ENCODE measurements at regions not wholly inside any gene's neighbourhood (a gene's known extent, or its start where the extent isn't known, plus 50 kb on each side); places are given as distances from the start of the nearest gene placed in this dataset.
"Not testable (repeated sequence)": the region's sequence is repeated elsewhere in the genome, so short reads cannot be mapped to it uniquely, and the experiment has no call there.

- DNase-seq, result no peak
Measured at GRCh38 chr2:8559805-8560204, 122.1 kb upstream of the ID2 start.

DNA sequence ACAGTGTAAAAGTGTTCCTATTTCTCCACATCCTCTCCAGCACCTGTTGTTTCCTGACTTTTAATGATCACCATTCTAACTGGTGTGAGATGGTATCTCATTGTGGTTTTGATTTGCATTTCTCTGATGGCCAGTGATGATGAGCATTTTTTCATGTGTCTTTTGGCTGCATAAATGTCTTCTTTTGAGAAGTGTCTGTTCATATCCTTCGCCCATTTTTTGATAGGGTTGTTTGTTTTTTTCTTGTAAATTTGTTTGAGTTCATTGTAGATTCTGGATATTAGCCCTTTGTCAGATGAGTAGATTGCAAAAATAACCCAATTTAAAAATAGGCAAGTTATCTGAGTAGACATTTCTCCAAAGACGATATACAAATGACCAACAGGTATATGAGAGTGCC, 120.2 kb upstream of the ID2 start:
- DNase-seq, result not testable (repeated sequence)

DNA sequence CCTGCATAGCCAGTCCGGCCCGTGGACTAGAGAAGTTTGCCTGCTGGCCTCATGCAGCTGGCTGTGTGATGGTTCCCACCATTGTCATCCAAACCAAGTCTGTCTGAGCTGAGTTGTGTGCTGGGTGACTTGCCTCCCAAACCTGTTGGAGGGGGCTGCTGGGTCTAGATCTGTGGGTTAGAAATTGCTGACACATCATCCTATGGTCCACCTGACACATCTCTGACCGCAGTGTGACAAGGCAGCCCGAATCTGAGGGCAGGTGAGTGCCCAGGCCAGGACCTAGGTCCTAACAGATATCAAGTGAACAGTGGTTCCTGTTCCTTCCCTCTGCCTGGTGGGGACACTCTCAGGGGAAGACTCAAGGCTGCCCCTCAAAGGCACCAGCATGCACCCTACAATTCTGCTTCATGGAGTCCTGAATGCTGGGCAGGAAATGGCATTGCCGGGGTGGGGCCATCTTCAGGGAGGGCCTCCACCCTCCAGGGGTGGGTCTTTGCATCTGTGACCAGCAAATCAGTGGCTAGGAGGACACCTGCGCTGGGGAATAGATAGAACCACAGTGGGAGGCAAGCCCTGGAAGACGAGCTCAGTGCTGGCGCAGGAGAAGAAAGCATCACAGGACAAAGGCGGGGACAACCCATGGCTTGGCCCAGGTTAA, 117.9 kb upstream of the ID2 start:
- no peak for DNase-seq

DNA sequence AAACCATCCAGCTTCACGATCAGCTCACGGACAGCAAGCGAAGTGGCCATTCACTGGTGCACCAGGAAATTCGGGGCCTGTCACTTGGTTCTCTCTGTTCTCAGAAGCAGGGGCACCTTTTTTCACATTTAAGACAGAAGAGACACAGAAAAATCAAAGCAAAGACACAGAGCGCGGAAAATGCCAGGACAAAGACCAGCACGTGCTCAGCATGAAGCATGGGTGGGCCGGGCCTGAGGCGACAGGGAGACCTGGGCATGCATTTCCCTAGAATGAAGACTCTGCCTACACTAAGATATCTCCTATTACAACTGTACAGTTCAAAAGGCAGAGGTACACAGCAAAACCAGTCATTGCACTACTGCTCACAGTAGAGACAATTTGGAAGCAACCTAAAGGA, 117.4 kb upstream of the ID2 start:
- DNase-seq, result no peak

- DNase-seq, result no peak
Measured at GRCh38 chr2:8565399-8566154, 116.3 kb upstream of the ID2 start.

- DNase-seq, result no peak
Measured at GRCh38 chr2:8566155-8566670, 115.6 kb upstream of the ID2 start.

DNA sequence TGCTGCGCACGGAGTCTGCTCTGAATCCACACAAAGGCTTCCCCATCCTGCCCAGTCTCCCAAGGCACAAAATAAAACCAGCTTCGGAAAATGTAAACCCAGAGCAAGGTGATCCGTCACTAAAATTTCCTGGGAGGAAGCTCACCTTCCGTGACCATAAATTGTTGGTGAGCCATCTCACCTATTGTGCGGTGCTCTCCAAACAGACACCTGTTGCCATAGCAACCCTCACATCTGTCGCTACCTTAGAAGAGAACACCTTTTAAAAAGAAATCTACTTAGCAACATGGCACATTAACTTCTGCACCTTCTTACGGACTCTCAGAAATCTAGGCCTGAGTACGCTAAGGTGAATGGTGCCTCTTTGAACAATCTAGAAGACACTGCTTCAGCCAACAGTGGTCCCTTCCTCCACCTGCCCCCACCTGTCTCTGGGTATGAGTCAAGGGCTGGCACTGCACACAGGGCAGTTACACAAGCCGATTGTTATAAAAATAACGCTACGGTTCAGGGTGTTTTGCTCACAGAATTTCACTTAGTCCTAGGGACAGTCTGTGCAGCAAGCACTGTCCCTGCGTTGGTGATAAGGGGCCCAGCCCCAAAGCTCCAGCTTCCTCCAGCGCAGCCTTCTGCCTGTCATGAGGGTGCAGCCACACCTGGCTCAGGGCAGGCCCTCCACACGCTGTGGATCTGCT, 114.9 kb upstream of the ID2 start:
- no peak for DNase-seq

- DNase-seq, result no peak
Measured at GRCh38 chr2:8567469-8568260, 114.2 kb upstream of the ID2 start.

- DNase-seq, result no peak
Measured at GRCh38 chr2:8568543-8569302, 113.1 kb upstream of the ID2 start.

GRCh38 chr2:8569332-8569930, 112.4 kb upstream of the ID2 start:
- no peak for DNase-seq

- no peak for DNase-seq
Measured at GRCh38 chr2:8570637-8571036, 111.2 kb upstream of the ID2 start.

GRCh38 chr2:8571301-8571791, 110.5 kb upstream of the ID2 start:
- DNase-seq, result no peak

DNA sequence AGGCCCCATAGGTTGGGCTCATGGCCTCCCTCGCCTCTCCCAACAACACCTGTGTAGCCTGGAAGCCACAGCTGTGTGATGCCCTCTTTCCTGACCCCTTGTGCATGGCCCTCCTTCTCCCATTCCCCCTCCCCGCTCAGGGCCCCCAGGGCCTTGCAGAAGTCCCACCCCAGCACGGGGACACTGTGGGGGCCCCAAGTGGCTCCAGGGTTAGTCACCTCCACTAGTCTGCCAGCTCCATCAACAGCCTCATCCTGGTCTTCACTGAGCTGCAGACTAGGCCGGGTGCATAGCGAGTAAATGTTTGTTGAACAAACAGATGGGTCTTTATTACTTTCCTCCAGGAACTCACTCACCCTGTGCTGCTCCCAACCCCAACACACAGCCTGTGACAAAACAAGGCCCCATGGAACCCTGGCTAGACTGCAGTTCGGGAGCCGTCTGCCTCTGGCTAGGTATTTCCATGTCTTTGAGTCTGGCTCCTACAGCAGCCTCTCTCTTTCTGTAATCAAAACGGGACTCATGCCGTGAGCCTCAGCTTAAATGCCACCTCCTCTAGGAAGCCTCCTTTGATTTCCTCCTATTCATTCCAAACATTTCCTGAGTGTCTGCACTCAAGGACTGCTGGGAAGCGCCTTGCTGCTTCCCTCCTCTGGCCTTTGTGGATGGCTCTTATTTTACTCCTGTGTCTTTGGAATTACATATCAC, 109.9 kb upstream of the ID2 start:
- no peak for DNase-seq

GRCh38 chr2:8572712-8573233, 109.1 kb upstream of the ID2 start:
- no peak for DNase-seq

GRCh38 chr2:8573234-8573941, 108.5 kb upstream of the ID2 start:
- DNase-seq, result no peak

GRCh38 chr2:8573942-8574195, 108.0 kb upstream of the ID2 start:
- no peak for DNase-seq

DNA sequence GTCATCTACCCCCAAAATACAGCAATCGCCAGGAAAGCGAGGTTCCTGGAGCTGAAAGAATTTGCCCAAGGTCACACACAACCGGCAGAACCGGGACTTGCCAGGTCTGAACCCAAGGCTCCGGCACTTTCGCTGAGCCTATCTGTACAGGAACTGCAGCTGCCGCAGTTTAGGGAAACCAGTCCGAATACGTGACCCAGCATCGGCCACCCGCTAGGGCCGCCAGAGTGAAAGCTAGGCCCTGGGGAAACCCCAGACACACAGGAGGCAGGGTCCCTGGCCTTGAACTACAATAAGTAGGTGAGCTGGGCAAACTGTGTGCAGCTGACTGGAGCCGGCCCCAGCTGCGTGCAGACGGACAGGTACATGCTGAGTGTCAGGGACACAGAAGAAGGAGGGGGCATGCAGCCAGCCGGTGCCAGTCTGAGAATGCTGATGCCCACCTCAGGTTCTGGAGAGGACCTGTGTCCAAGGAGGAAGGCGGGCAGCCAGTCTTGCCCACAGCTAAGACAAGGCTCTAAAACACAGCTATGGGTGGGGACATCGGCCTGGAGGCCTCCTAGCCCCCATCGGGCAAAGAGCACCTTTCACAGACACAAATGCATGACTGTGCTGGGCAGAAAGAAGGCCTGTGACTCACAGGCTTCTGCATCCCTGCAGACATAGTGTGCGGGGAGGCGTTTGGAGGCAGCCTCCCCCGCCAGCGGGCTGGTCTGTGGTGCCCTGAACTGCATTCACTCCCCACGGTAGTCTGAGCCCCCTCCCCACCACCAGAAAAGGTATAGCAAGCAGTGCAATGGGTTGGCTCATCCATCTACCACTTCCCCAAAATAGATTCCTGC, 107.4 kb upstream of the ID2 start:
- no peak for DNase-seq

GRCh38 chr2:8575038-8575833, 106.6 kb upstream of the ID2 start:
- DNase-seq, result peak; percentile 63

All from hematopoietic multipotent progenitor cell treated with erythropoietin and hydrocortisone succinate and interleukin-3 and kit ligand, for 6 days (in vitro differentiated cells).